HG02943 (cell line): ENCODE measurements at regions not wholly inside any gene's neighbourhood (a gene's known extent, or its start where the extent isn't known, plus 50 kb on each side); places are given as distances from the start of the nearest gene placed in this dataset.
"Not testable (repeated sequence)": the region's sequence is repeated elsewhere in the genome, so short reads cannot be mapped to it uniquely, and the experiment has no call there.

Experiments
- ATAC-seq: cut with Tn5 transposase; IDR thresholded peaks from one replicate; pipeline ENCODE4 v1.9.1; 2021; ENCODE audit warnings: mild to moderate bottlenecking, low read depth, moderate library complexity; ENCODE audit not compliant: unreplicated experiment

- ATAC-seq = no peak
Measured at GRCh38 chr12:102299731-102300130, 102.1 kb upstream of the PMCH start.

- ATAC-seq = no peak
Measured at GRCh38 chr12:102298022-102298421, 100.4 kb upstream of the PMCH start.

DNA sequence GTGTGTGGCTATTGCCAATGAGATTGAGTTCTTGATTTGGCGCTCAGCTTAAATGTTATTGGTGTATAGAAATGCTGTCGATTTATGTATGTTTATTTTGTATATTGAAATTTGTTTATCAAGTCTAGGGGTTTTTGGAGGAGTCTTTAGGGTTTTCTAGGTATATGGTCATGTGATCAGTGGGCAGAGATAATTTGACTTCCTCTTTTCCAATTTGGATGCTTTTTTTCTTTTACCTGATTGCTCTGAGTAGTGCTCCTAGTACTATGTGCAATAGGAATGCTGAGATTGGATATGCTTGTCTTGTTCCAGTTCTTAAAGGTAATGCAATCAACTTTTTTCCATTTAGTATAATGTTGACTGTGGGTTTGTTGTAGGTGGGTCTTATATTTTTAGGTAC, 99.8 kb upstream of the PMCH start:
- no peak for ATAC-seq

DNA sequence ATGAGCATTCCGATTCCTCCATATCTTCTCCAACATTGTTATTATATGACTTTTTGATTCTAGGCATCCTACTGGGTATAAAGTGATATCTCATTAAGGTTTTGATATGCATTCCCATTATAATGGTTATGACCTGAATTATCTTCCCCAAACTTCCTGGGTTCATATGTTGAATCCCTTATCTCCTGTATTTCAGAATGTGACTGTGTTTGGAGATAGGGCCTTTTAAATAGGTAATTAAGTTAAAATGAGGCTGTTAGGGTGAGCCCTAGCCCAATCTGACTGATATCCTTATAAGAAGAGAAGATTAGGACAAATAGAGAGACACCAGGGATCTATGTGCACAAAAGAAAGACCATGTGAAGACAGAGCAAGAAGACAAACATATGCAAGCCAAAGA, 96.9 kb upstream of the PMCH start:
- ATAC-seq = no peak

DNA sequence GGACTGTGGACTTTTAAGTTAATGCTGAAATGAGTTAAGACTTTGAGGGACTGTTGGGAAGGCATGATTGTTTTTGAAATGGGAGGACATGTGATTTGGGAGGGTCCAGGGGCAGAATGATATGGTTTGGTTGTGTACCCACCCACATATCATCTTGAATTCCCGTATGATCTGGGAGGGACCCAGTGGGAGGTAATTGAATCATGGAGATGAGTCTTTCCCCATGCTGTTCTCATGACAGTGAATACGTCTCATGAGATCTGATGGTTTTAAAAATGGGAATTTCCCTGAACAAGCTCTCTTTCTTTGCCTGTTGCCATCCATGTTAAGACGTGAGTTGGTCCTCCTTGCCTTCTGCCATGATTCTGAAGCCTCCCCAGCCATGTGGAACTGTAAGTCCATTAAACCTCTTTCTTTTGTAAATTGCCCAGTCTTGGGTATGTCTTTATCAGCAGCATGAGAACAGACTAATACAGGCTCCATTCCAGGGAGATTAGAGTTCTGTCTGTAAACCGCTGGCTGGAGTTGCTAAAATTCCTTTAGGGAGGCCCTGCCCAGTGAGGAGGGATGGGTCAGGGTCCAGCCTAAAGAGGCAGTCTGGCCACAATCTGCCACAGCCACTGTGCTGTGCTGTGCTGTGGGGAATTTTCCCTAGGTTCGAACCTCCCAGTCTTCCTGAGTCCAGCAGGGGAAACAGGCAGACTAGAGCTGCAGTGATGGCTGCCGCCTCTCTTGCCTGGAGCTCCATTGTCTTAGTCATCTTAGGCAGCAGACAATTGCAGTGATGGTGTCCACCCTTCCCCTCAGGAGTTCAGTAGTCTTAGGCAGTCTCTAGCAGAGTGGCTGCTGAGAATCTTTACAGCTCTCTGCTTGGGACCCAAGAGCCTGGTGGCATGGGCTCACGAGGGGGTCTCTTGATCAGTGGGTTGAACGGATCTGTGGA, 94.1 kb upstream of the PMCH start:
- not testable (repeated sequence) for ATAC-seq

DNA sequence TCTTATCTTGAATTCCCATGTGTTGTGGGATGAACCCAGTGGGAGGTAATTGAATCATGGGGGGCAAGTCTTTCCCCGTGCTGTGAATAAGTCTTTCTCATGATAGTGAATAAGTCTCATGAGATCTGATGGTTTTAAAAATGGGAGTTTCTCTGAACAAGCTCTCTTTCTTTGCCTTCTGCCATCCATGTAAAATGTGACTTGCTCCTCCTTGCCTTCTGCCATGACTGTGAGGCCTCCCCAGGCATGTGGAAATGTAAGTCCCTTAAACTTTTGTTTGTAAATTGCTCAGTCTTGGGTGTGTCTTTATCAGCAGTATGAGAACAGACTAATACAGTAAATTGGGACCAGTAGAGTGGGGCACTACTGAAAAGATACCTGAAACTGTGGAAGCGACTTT, 92.1 kb upstream of the PMCH start:
- not testable (repeated sequence) for ATAC-seq

GRCh38 chr12:102281231-102281630, 83.6 kb upstream of the PMCH start:
- no peak for ATAC-seq

- ATAC-seq = not testable (repeated sequence)
Measured at GRCh38 chr12:102255687-102256086, 58.1 kb upstream of the PMCH start.

GRCh38 chr12:102251005-102251404, 53.4 kb upstream of the PMCH start:
- not testable (repeated sequence) for ATAC-seq

GRCh38 chr12:102249079-102249841, 51.6 kb upstream of the PMCH start:
- ATAC-seq = no peak
